ENCODE measurements at regions not wholly inside any gene's neighbourhood (a gene's known extent, or its start where the extent isn't known, plus 50 kb on each side); places are given as distances from the start of the nearest gene placed in this dataset.
"Not testable (repeated sequence)": the region's sequence is repeated elsewhere in the genome, so short reads cannot be mapped to it uniquely, and the experiment has no call there.

GRCh38 chr6:9100869-9101580 lies 665.7 kb upstream of the SLC35B3 start:
- DNase-seq (ENCODE audit: low spot score) = no peak

- DNase-seq (ENCODE audit: low spot score) = no peak
Observed at GRCh38 chr6:9095729-9096128, 660.4 kb upstream of the SLC35B3 start.

GRCh38 chr6:9095137-9095536 lies 659.8 kb upstream of the SLC35B3 start:
- no peak for DNase-seq (ENCODE audit: low spot score)

GRCh38 chr6:9089724-9090123 lies 654.4 kb upstream of the SLC35B3 start:
- DNase-seq (ENCODE audit: low spot score) = no peak

- DNase-seq (ENCODE audit: low spot score) = no peak
Observed at GRCh38 chr6:9087470-9087869, 652.1 kb upstream of the SLC35B3 start.

- no peak for DNase-seq (ENCODE audit: low spot score)
Observed at GRCh38 chr6:9086331-9086730, 651.0 kb upstream of the SLC35B3 start.

- no peak for DNase-seq (ENCODE audit: low spot score)
Observed at GRCh38 chr6:9085709-9086070, 650.3 kb upstream of the SLC35B3 start.

GRCh38 chr6:9085054-9085708 lies 649.8 kb upstream of the SLC35B3 start:
- DNase-seq (ENCODE audit: low spot score) = no peak

GRCh38 chr6:9083108-9083507 lies 647.8 kb upstream of the SLC35B3 start:
- DNase-seq (ENCODE audit: low spot score) = no peak

GRCh38 chr6:9066726-9067125 lies 631.4 kb upstream of the SLC35B3 start:
- DNase-seq (ENCODE audit: low spot score) = no peak

GRCh38 chr6:9064156-9064555 lies 628.8 kb upstream of the SLC35B3 start:
- no peak for DNase-seq (ENCODE audit: low spot score)

GRCh38 chr6:9062596-9062995 lies 627.3 kb upstream of the SLC35B3 start:
- no peak for DNase-seq (ENCODE audit: low spot score)

- no peak for DNase-seq (ENCODE audit: low spot score)
Observed at GRCh38 chr6:9057937-9058336, 622.6 kb upstream of the SLC35B3 start.

- no peak for DNase-seq (ENCODE audit: low spot score)
Observed at GRCh38 chr6:9056556-9056955, 621.2 kb upstream of the SLC35B3 start.

- no peak for DNase-seq (ENCODE audit: low spot score)
Observed at GRCh38 chr6:9044426-9044825, 609.1 kb upstream of the SLC35B3 start.

GRCh38 chr6:9040718-9041117 lies 605.4 kb upstream of the SLC35B3 start:
- no peak for DNase-seq (ENCODE audit: low spot score)

- DNase-seq (ENCODE audit: low spot score) = no peak
Observed at GRCh38 chr6:9039258-9039657, 603.9 kb upstream of the SLC35B3 start.

GRCh38 chr6:9028086-9028485 lies 592.7 kb upstream of the SLC35B3 start:
- no peak for DNase-seq (ENCODE audit: low spot score)

- no peak for DNase-seq (ENCODE audit: low spot score)
Observed at GRCh38 chr6:9025796-9026394, 590.5 kb upstream of the SLC35B3 start.

- no peak for DNase-seq (ENCODE audit: low spot score)
Observed at GRCh38 chr6:9025228-9025627, 589.9 kb upstream of the SLC35B3 start.

GRCh38 chr6:9024246-9024645 lies 588.9 kb upstream of the SLC35B3 start:
- DNase-seq (ENCODE audit: low spot score) = not testable (repeated sequence)

- DNase-seq (ENCODE audit: low spot score) = no peak
Observed at GRCh38 chr6:9020001-9020400, 584.7 kb upstream of the SLC35B3 start.

- no peak for DNase-seq (ENCODE audit: low spot score)
Observed at GRCh38 chr6:9009931-9010330, 574.6 kb upstream of the SLC35B3 start.

GRCh38 chr6:9007027-9007426 lies 571.7 kb upstream of the SLC35B3 start:
- no peak for DNase-seq (ENCODE audit: low spot score)
